Glomerular endothelial cell (primary cell): ENCODE measurements at regions not wholly inside any gene's neighbourhood (a gene's known extent, or its start where the extent isn't known, plus 50 kb on each side); places are given as distances from the start of the nearest gene placed in this dataset.

Experiments used
- DNase-seq: peaks from one replicate; pipeline ENCODE4 v3.0.0-alpha.2; 2011; ENCODE audit warnings: low read depth, low spot score; ENCODE audit errors: extremely low read depth

GRCh38 chr15:95826412-95827195, 503.9 kb upstream of the NR2F2 start:
- DNase-seq = no peak

GRCh38 chr15:95829062-95829461, 501.4 kb upstream of the NR2F2 start:
- no peak for DNase-seq

GRCh38 chr15:95830281-95830680, 500.2 kb upstream of the NR2F2 start:
- no peak for DNase-seq

GRCh38 chr15:95832668-95833067, 497.8 kb upstream of the NR2F2 start:
- no peak for DNase-seq

- no peak for DNase-seq
Measured at GRCh38 chr15:95834028-95834804, 496.3 kb upstream of the NR2F2 start.

- DNase-seq = no peak
Measured at GRCh38 chr15:95836536-95836935, 494.0 kb upstream of the NR2F2 start.

GRCh38 chr15:95837341-95838004, 493.0 kb upstream of the NR2F2 start:
- no peak for DNase-seq

- DNase-seq = no peak
Measured at GRCh38 chr15:95839367-95839782, 491.1 kb upstream of the NR2F2 start.

- DNase-seq = no peak
Measured at GRCh38 chr15:95840004-95840403, 490.5 kb upstream of the NR2F2 start.

GRCh38 chr15:95840855-95841254, 489.6 kb upstream of the NR2F2 start:
- DNase-seq = no peak

GRCh38 chr15:95842576-95842975, 487.9 kb upstream of the NR2F2 start:
- DNase-seq = no peak

GRCh38 chr15:95843241-95843910, 487.1 kb upstream of the NR2F2 start:
- no peak for DNase-seq

GRCh38 chr15:95845862-95846515, 484.5 kb upstream of the NR2F2 start:
- no peak for DNase-seq

- DNase-seq = no peak
Measured at GRCh38 chr15:95848126-95848525, 482.4 kb upstream of the NR2F2 start.

- no peak for DNase-seq
Measured at GRCh38 chr15:95850837-95851236, 479.7 kb upstream of the NR2F2 start.

- DNase-seq = no peak
Measured at GRCh38 chr15:95853350-95853749, 477.1 kb upstream of the NR2F2 start.

- DNase-seq = no peak
Measured at GRCh38 chr15:95857124-95857757, 473.3 kb upstream of the NR2F2 start.

- DNase-seq = no peak
Measured at GRCh38 chr15:95857758-95858157, 472.7 kb upstream of the NR2F2 start.

- no peak for DNase-seq
Measured at GRCh38 chr15:95860406-95860805, 470.1 kb upstream of the NR2F2 start.

GRCh38 chr15:95864467-95864886, 466.0 kb upstream of the NR2F2 start:
- DNase-seq = no peak
